Panc1 (cell line): ENCODE measurements at regions not wholly inside any gene's neighbourhood (a gene's known extent, or its start where the extent isn't known, plus 50 kb on each side); places are given as distances from the start of the nearest gene placed in this dataset.

Experiments used
- ATAC-seq: fragments of 200-7000 bp; cut with Tn5 transposase; 2 replicates; pipeline ENCODE4 v1.9.1; 2020; ENCODE audit warnings: mild to moderate bottlenecking, moderate library complexity
- BruUV-seq: library from RNA; stranded (reverse); fragments of 400-500 nt; replicated peaks from 2 replicates; lab custom pipeline; 2021; lab: Mats Ljungman, UMichigan
- CTCF ChIA-PET: fragments of 300-600 bp; sonication (Branson Sonifier 250); formaldehyde crosslinking; loops from one replicate; lab custom pipeline; 2022; ENCODE audit warnings: antibody characterized with exemption; lab: Charles Lee
- POLR2A ChIA-PET: fragments of 300-600 bp; sonication (Branson Sonifier 250); formaldehyde crosslinking; loops from one replicate; lab custom pipeline; 2022; ENCODE audit warnings: antibody characterized with exemption; lab: Charles Lee
- DNase-seq: peaks from one replicate; pipeline ENCODE4 v3.0.0-alpha.2; 2010; ENCODE audit warnings: low read depth, low spot score
- H3K27ac ChIP-seq: 2 replicates; pipeline ENCODE4 v1.5.1; 2011; ENCODE audit warnings: mild to moderate bottlenecking, low read length, inconsistent platforms
- H3K27me3 ChIP-seq: fragments of 200-500 bp; sonication (Bioruptor generic); 2 replicates; pipeline ENCODE4 v1.6.0; 2014; ENCODE audit warnings: low read length, inconsistent platforms; ENCODE audit not compliant: control insufficient read depth, insufficient read depth
- H3K36me3 ChIP-seq: fragments of 200-500 bp; sonication (Bioruptor generic); 2 replicates; pipeline ENCODE4 v1.5.1; 2014; ENCODE audit warnings: inconsistent platforms, mild to moderate bottlenecking, low read length, moderate library complexity; ENCODE audit not compliant: control insufficient read depth, insufficient read depth
- H3K4me1 ChIP-seq: 2 replicates; pipeline ENCODE4 v1.5.1; 2011; ENCODE audit warnings: inconsistent platforms, mild to moderate bottlenecking, low read length, moderate library complexity; ENCODE audit not compliant: control insufficient read depth, insufficient read depth
- H3K4me3 ChIP-seq, 2 experiments: 2 replicates each; pipeline ENCODE4 v1.5.1; 2011 to 2012; ENCODE audit warnings: low read depth in 2 of 2, low read length in 2 of 2, mild to moderate bottlenecking in 2 of 2, inconsistent platforms in 1 of 2, moderate library complexity in 1 of 2
- H3K9me3 ChIP-seq: fragments of 200-500 bp; sonication (Bioruptor generic); 2 replicates; pipeline ENCODE4 v1.5.1; 2014; ENCODE audit warnings: low read depth, mild to moderate bottlenecking, inconsistent platforms, low read length, moderate library complexity; ENCODE audit not compliant: control insufficient read depth, insufficient read depth
- POLR2AphosphoS5 ChIP-seq: IDR thresholded peaks from 2 replicates; pipeline ENCODE4 v1.6.1; 2012; ENCODE audit warnings: mild to moderate bottlenecking, low read depth, low read length, moderate library complexity
- SIN3A ChIP-seq: IDR thresholded peaks from 2 replicates; pipeline ENCODE4 v1.6.1; 2012; ENCODE audit warnings: low read depth, mild to moderate bottlenecking, low read length, moderate library complexity, borderline replicate concordance; ENCODE audit not compliant: insufficient read depth
- TCF7L2 ChIP-seq: IDR thresholded peaks from 2 replicates; pipeline ENCODE4 v1.6.1; 2011; ENCODE audit warnings: mild to moderate bottlenecking, low read depth, low read length, inconsistent platforms
- in situ Hi-C: cut with HindIII; loops from 2 replicates; pipeline ENCODE4 v1.10.0; 2016; ENCODE audit warnings: low sequenced_read_pairs, low pct_unique_long_range_greater_than_20kb
- intact Hi-C: fragments of 100-400 bp; cut with micrococcal nuclease; formaldehyde crosslinking; loops from one replicate; pipeline ENCODE4 v1.10.0; 2022; ENCODE audit not compliant: unreplicated experiment
- TF ChIP-seq, protein P1 (sequence below), 2 experiments: IDR thresholded peaks; 2 replicates each; pipeline ENCODE4 v1.6.1; 2011 to 2012; ENCODE audit warnings: low read depth in 2 of 2, control low read depth in 1 of 2, low read length in 1 of 2, mild to moderate bottlenecking in 1 of 2, moderate library complexity in 1 of 2; ENCODE audit not compliant: insufficient read depth in 1 of 2
- TF ChIP-seq, protein P2 (sequence below): fragments of 450-650 bp; IDR thresholded peaks from 2 replicates; pipeline ENCODE4 v1.5.1; 2017; ENCODE audit warnings: mild to moderate bottlenecking

DNA sequence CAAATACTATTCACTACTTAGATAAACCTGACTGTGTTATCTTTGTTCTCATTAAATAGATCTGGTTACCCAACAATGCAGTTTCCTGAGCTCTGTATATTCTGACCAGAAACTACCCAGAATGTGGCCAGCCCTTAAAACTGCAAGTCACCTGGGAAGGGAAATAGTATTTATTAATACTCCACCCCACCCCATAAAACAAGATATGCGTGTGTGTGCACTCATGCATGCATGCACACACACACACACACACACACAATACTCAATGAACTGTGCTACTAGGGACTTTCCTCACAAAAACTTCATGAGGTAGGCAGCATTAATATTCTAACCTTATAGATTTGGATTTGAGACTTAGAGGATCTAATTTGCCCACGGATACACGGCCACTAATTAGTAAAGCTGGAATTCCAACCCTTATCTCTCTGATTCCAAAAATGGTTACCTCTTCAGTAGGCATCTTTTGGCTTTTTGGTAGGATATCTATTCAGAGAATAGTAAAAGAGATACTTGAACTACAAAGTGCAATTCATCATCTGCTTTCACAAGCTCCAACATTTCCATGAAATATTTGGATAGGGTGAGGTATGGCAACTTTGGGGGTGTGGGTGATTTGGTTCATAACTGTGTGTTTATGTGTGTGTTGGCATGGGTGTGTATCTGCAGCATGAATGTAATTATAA is 197.0 kb upstream of the CFAP20DC start:
- Histone ChIP-seq H3K9me3 (no peaks in the 10 kb centered on the region), H3K27ac (no peak overlapping the region), H3K4me1 (no peaks in the 10 kb centered on the region), H3K36me3 (no peaks in the 10 kb centered on the region), H3K4me3 (no peak overlapping the region), H3K27me3 (no peaks in the 10 kb centered on the region)
- intact Hi-C loops, result no loop called here
- no TSS peak for BruUV-seq
- no peak for ATAC-seq
- DNase-seq, result no peak
- ChIA-PET CTCF (no interaction called here), POLR2A (no interaction called here)
- in situ Hi-C loops, result no loop called here
- no peak for TF ChIP-seq SIN3A
- TF ChIP-seq, protein P1, sequence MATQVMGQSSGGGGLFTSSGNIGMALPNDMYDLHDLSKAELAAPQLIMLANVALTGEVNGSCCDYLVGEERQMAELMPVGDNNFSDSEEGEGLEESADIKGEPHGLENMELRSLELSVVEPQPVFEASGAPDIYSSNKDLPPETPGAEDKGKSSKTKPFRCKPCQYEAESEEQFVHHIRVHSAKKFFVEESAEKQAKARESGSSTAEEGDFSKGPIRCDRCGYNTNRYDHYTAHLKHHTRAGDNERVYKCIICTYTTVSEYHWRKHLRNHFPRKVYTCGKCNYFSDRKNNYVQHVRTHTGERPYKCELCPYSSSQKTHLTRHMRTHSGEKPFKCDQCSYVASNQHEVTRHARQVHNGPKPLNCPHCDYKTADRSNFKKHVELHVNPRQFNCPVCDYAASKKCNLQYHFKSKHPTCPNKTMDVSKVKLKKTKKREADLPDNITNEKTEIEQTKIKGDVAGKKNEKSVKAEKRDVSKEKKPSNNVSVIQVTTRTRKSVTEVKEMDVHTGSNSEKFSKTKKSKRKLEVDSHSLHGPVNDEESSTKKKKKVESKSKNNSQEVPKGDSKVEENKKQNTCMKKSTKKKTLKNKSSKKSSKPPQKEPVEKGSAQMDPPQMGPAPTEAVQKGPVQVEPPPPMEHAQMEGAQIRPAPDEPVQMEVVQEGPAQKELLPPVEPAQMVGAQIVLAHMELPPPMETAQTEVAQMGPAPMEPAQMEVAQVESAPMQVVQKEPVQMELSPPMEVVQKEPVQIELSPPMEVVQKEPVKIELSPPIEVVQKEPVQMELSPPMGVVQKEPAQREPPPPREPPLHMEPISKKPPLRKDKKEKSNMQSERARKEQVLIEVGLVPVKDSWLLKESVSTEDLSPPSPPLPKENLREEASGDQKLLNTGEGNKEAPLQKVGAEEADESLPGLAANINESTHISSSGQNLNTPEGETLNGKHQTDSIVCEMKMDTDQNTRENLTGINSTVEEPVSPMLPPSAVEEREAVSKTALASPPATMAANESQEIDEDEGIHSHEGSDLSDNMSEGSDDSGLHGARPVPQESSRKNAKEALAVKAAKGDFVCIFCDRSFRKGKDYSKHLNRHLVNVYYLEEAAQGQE (IDR thresholded peaks at IDR 0.05; ENCODE audit: insufficient read depth in 1 of 2, low read depth in 2 of 2, low read length in 1 of 2), result no peak
- no peak for TF ChIP-seq TCF7L2
- TF ChIP-seq, protein P2, sequence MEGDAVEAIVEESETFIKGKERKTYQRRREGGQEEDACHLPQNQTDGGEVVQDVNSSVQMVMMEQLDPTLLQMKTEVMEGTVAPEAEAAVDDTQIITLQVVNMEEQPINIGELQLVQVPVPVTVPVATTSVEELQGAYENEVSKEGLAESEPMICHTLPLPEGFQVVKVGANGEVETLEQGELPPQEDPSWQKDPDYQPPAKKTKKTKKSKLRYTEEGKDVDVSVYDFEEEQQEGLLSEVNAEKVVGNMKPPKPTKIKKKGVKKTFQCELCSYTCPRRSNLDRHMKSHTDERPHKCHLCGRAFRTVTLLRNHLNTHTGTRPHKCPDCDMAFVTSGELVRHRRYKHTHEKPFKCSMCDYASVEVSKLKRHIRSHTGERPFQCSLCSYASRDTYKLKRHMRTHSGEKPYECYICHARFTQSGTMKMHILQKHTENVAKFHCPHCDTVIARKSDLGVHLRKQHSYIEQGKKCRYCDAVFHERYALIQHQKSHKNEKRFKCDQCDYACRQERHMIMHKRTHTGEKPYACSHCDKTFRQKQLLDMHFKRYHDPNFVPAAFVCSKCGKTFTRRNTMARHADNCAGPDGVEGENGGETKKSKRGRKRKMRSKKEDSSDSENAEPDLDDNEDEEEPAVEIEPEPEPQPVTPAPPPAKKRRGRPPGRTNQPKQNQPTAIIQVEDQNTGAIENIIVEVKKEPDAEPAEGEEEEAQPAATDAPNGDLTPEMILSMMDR, result no peak
- TF ChIP-seq POLR2AphosphoS5, result no peak

DNA sequence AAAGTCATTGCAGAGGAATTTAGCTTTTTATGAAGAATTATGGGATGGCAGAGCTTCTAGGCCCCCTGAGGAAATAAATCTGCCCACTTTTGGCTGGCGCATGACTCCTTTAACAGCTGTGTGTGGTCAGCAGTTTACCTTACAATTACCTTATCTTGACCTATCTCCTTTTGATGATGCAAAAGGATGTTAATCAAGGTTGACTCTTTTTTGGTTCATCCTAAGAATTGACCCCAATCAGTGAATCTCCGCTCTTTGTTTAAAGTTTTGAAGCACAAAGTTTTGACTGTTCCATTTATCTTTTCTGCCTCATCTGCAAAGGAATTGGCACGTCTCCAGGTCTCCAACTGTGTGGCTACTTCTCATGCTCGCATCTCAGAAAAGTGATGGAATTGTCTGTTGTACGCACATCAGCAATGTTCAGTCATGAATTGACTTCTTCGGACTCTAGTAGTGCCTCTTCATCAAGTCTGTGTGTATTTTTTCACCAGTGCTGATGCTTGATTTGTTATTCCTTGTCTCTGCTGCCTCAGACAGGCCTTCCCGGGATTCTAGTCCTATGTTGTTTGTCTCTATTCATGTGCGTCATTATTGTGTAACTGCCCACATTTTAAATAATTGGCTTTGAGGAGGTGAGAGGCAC is 196.2 kb upstream of the CFAP20DC start:
- H3K27me3 ChIP-seq, result no peaks in the 10 kb centered on the region
- in situ Hi-C loops, result no loop called here
- TF ChIP-seq SIN3A, result no peak
- TF ChIP-seq, protein P1 (IDR thresholded peaks at IDR 0.05; ENCODE audit: insufficient read depth in 1 of 2, low read depth in 2 of 2, low read length in 1 of 2), result no peak
- TF ChIP-seq TCF7L2, result no peak
- TF ChIP-seq, protein P2, result no peak
- TF ChIP-seq POLR2AphosphoS5, result no peak
- H3K27ac ChIP-seq, result no peak overlapping the region
- H3K4me3 ChIP-seq, result no peak overlapping the region
- CTCF ChIA-PET, result no interaction called here
- no peaks in the 10 kb centered on the region for H3K9me3 ChIP-seq
- BruUV-seq, result no TSS peak
- ATAC-seq (no peak), DNase-seq (no peak)
- intact Hi-C loops, result no loop called here
- no peaks in the 10 kb centered on the region for H3K36me3 ChIP-seq
- POLR2A ChIA-PET, result no interaction called here
- no peaks in the 10 kb centered on the region for H3K4me1 ChIP-seq
